ENCODE measurements at regions not wholly inside any gene's neighbourhood (a gene's known extent, or its start where the extent isn't known, plus 50 kb on each side); places are given as distances from the start of the nearest gene placed in this dataset.

- no peak overlapping the region for H3K4me3 ChIP-seq (ENCODE audit: low read length in 2 of 2)
- H3K9ac ChIP-seq (ENCODE audit: low read length in 2 of 2): no peak overlapping the region
- no peak overlapping the region for H3K27ac ChIP-seq (ENCODE audit: low read length)
- H3K9me3 ChIP-seq (ENCODE audit: control insufficient read depth in 2 of 2, low read length in 2 of 2): no peaks in the 10 kb centered on the region
- no peaks in the 10 kb centered on the region for H3K27me3 ChIP-seq (ENCODE audit: control insufficient read depth in 1 of 2, insufficient read depth in 2 of 2, low read length in 2 of 2)
- no peaks in the 10 kb centered on the region for H3K36me3 ChIP-seq (ENCODE audit: control insufficient read depth in 2 of 2, insufficient read depth in 2 of 2, low read length in 2 of 2)
- H3K4me1 ChIP-seq (ENCODE audit: control insufficient read depth, insufficient read depth, low read length): no peaks in the 10 kb centered on the region
Measured at GRCh38 chr15:29430124-29430523, 160.5 kb upstream of the NSMCE3 start.

GRCh38 chr15:29429584-29429983, 160.0 kb upstream of the NSMCE3 start:
- Histone ChIP-seq H3K27me3 (ENCODE audit: control insufficient read depth in 1 of 2, insufficient read depth in 2 of 2, low read length in 2 of 2) (no peaks in the 10 kb centered on the region), H3K4me3 (ENCODE audit: low read length in 2 of 2) (no peak overlapping the region), H3K4me1 (ENCODE audit: control insufficient read depth, insufficient read depth, low read length) (no peaks in the 10 kb centered on the region), H3K36me3 (ENCODE audit: control insufficient read depth in 2 of 2, insufficient read depth in 2 of 2, low read length in 2 of 2) (no peaks in the 10 kb centered on the region), H3K9ac (ENCODE audit: low read length in 2 of 2) (no peak overlapping the region), H3K9me3 (ENCODE audit: control insufficient read depth in 2 of 2, low read length in 2 of 2) (no peaks in the 10 kb centered on the region), H3K27ac (ENCODE audit: low read length) (no peak overlapping the region)

DNA sequence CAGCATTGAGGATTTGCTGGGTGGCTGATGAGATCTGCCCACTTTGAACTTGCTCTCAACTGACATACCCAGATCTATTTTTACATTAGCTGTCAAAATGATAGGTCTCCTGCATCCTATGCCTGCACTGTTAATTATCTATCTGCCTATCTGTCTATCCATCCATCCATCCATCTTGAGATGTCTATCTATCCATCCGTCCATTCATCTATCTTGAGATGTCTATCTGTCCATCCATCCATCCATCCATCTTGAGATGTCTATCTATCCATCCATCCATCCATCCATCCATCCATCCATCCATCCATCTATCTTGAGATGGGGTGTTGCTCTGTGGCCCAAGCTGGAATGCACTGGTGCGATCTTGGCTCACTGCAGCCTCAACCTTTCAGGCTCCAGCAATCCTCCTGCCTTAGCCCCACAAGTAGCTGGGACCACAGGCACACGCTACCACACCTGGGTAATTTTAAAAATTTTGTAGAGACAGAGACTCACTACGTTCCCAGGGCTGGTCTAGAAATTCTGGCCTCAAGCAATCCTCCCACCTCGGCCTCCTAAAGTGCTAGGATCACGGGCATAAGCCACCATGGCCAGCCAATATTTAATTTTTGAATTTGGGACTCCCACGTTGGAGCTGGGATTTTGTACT, 159.4 kb upstream of the NSMCE3 start:
- Histone ChIP-seq H3K27me3 (ENCODE audit: control insufficient read depth in 1 of 2, insufficient read depth in 2 of 2, low read length in 2 of 2) (no peaks in the 10 kb centered on the region), H3K4me3 (ENCODE audit: low read length in 2 of 2) (no peak overlapping the region), H3K4me1 (ENCODE audit: control insufficient read depth, insufficient read depth, low read length) (no peaks in the 10 kb centered on the region), H3K9me3 (ENCODE audit: control insufficient read depth in 2 of 2, low read length in 2 of 2) (no peaks in the 10 kb centered on the region), H3K9ac (ENCODE audit: low read length in 2 of 2) (no peak overlapping the region), H3K36me3 (ENCODE audit: control insufficient read depth in 2 of 2, insufficient read depth in 2 of 2, low read length in 2 of 2) (no peaks in the 10 kb centered on the region), H3K27ac (ENCODE audit: low read length) (no peak overlapping the region)

DNA sequence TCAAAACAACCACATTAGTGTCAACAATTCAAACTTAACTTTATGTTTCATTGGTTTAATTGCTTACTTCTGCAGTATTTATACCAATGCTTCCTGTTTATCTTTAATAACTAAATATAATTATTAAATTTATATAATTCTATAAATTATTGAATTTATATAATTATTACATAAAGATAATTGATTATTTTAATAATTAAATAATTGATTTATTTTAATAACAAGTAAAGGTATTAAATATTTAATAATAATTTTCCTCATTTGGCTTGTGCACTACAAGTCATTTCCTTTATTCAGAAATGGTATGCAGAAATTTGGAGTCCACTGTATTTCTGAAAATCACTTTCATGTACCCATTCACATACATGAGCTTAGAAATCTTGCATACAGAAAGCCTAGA, 156.2 kb upstream of the NSMCE3 start:
- H3K9ac ChIP-seq (ENCODE audit: low read length in 2 of 2): no peak overlapping the region
- H3K27me3 ChIP-seq (ENCODE audit: control insufficient read depth in 1 of 2, insufficient read depth in 2 of 2, low read length in 2 of 2): no peaks in the 10 kb centered on the region
- H3K4me1 ChIP-seq (ENCODE audit: control insufficient read depth, insufficient read depth, low read length): no peaks in the 10 kb centered on the region
- no peaks in the 10 kb centered on the region for H3K9me3 ChIP-seq (ENCODE audit: control insufficient read depth in 2 of 2, low read length in 2 of 2)
- H3K36me3 ChIP-seq (ENCODE audit: control insufficient read depth in 2 of 2, insufficient read depth in 2 of 2, low read length in 2 of 2): no peaks in the 10 kb centered on the region
- no peak overlapping the region for H3K27ac ChIP-seq (ENCODE audit: low read length)
- no peak overlapping the region for H3K4me3 ChIP-seq (ENCODE audit: low read length in 2 of 2)

GRCh38 chr15:29424118-29424517, 154.5 kb upstream of the NSMCE3 start:
- H3K9ac ChIP-seq (ENCODE audit: low read length in 2 of 2): no peak overlapping the region
- peaks cover 4% of the 10 kb centered on the region for H3K4me1 ChIP-seq (ENCODE audit: control insufficient read depth, insufficient read depth, low read length)
- H3K27ac ChIP-seq (ENCODE audit: low read length): no peak overlapping the region
- H3K27me3 ChIP-seq (ENCODE audit: control insufficient read depth in 1 of 2, insufficient read depth in 2 of 2, low read length in 2 of 2): no peaks in the 10 kb centered on the region
- H3K36me3 ChIP-seq (ENCODE audit: control insufficient read depth in 2 of 2, insufficient read depth in 2 of 2, low read length in 2 of 2): no peaks in the 10 kb centered on the region
- no peak overlapping the region for H3K4me3 ChIP-seq (ENCODE audit: low read length in 2 of 2)
- no peaks in the 10 kb centered on the region for H3K9me3 ChIP-seq (ENCODE audit: control insufficient read depth in 2 of 2, low read length in 2 of 2)

GRCh38 chr15:29422606-29423005, 153.0 kb upstream of the NSMCE3 start:
- Histone ChIP-seq H3K4me1 (ENCODE audit: control insufficient read depth, insufficient read depth, low read length) (peaks cover 13% of the 10 kb centered on the region), H3K27me3 (ENCODE audit: control insufficient read depth in 1 of 2, insufficient read depth in 2 of 2, low read length in 2 of 2) (no peaks in the 10 kb centered on the region), H3K9ac (ENCODE audit: low read length in 2 of 2) (no peak overlapping the region), H3K36me3 (ENCODE audit: control insufficient read depth in 2 of 2, insufficient read depth in 2 of 2, low read length in 2 of 2) (no peaks in the 10 kb centered on the region), H3K9me3 (ENCODE audit: control insufficient read depth in 2 of 2, low read length in 2 of 2) (no peaks in the 10 kb centered on the region), H3K4me3 (ENCODE audit: low read length in 2 of 2) (no peak overlapping the region), H3K27ac (ENCODE audit: low read length) (no peak overlapping the region)

GRCh38 chr15:29420188-29420587, 150.6 kb upstream of the NSMCE3 start:
- Histone ChIP-seq H3K36me3 (ENCODE audit: control insufficient read depth in 2 of 2, insufficient read depth in 2 of 2, low read length in 2 of 2) (no peaks in the 10 kb centered on the region), H3K4me1 (ENCODE audit: control insufficient read depth, insufficient read depth, low read length) (peaks cover 13% of the 10 kb centered on the region), H3K27ac (ENCODE audit: low read length) (no peak overlapping the region), H3K9ac (ENCODE audit: low read length in 2 of 2) (no peak overlapping the region), H3K27me3 (ENCODE audit: control insufficient read depth in 1 of 2, insufficient read depth in 2 of 2, low read length in 2 of 2) (no peaks in the 10 kb centered on the region), H3K9me3 (ENCODE audit: control insufficient read depth in 2 of 2, low read length in 2 of 2) (no peaks in the 10 kb centered on the region), H3K4me3 (ENCODE audit: low read length in 2 of 2) (no peak overlapping the region)

GRCh38 chr15:29418931-29419330, 149.3 kb upstream of the NSMCE3 start:
- Histone ChIP-seq H3K36me3 (ENCODE audit: control insufficient read depth in 2 of 2, insufficient read depth in 2 of 2, low read length in 2 of 2) (no peaks in the 10 kb centered on the region), H3K27me3 (ENCODE audit: control insufficient read depth in 1 of 2, insufficient read depth in 2 of 2, low read length in 2 of 2) (no peaks in the 10 kb centered on the region), H3K4me3 (ENCODE audit: low read length in 2 of 2) (no peak overlapping the region), H3K9ac (ENCODE audit: low read length in 2 of 2) (no peak overlapping the region), H3K27ac (ENCODE audit: low read length) (peak overlapping the region; percentile 69), H3K4me1 (ENCODE audit: control insufficient read depth, insufficient read depth, low read length) (peaks cover 13% of the 10 kb centered on the region), H3K9me3 (ENCODE audit: control insufficient read depth in 2 of 2, low read length in 2 of 2) (no peaks in the 10 kb centered on the region)

DNA sequence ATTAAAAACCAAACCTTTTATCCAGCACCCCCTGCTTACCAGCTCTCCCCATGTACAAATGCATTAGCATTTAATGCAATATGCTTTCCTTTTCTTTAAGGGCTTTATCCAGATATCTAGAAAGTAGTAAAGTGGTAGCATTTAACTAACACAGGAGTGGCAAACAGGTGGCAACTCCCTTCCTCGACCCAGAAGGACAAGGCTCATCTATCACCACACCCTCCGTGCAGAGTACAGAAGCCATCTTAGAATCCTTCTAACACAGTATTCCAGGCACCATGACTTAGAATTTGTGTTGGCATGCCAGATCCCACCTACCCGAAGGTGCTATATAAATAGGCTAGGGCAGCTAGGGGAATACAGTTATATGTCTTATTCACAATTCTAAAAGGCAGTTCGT, 148.6 kb upstream of the NSMCE3 start:
- no peaks in the 10 kb centered on the region for H3K27me3 ChIP-seq (ENCODE audit: control insufficient read depth in 1 of 2, insufficient read depth in 2 of 2, low read length in 2 of 2)
- no peak overlapping the region for H3K9ac ChIP-seq (ENCODE audit: low read length in 2 of 2)

GRCh38 chr15:29411299-29411698, 141.7 kb upstream of the NSMCE3 start:
- Histone ChIP-seq H3K9me3 (ENCODE audit: control insufficient read depth in 2 of 2, low read length in 2 of 2) (no peaks in the 10 kb centered on the region), H3K27me3 (ENCODE audit: control insufficient read depth in 1 of 2, insufficient read depth in 2 of 2, low read length in 2 of 2) (no peaks in the 10 kb centered on the region), H3K4me3 (ENCODE audit: low read length in 2 of 2) (no peak overlapping the region), H3K27ac (ENCODE audit: low read length) (no peak overlapping the region), H3K4me1 (ENCODE audit: control insufficient read depth, insufficient read depth, low read length) (no peaks in the 10 kb centered on the region), H3K36me3 (ENCODE audit: control insufficient read depth in 2 of 2, insufficient read depth in 2 of 2, low read length in 2 of 2) (no peaks in the 10 kb centered on the region), H3K9ac (ENCODE audit: low read length in 2 of 2) (no peak overlapping the region)

More for the DNA sequence above, 148.6 kb upstream of the NSMCE3 start:
- H3K36me3 ChIP-seq (ENCODE audit: control insufficient read depth in 2 of 2, insufficient read depth in 2 of 2, low read length in 2 of 2): no peaks in the 10 kb centered on the region
- no peak overlapping the region for H3K4me3 ChIP-seq (ENCODE audit: low read length in 2 of 2)
- peaks cover 13% of the 10 kb centered on the region for H3K4me1 ChIP-seq (ENCODE audit: control insufficient read depth, insufficient read depth, low read length)
- peak overlapping the region; percentile 69 for H3K27ac ChIP-seq (ENCODE audit: low read length)
- H3K9me3 ChIP-seq (ENCODE audit: control insufficient read depth in 2 of 2, low read length in 2 of 2): no peaks in the 10 kb centered on the region

- no peaks in the 10 kb centered on the region for H3K36me3 ChIP-seq (ENCODE audit: control insufficient read depth in 2 of 2, insufficient read depth in 2 of 2, low read length in 2 of 2)
- peak overlapping the region; percentile 46 for H3K27ac ChIP-seq (ENCODE audit: low read length)
- no peaks in the 10 kb centered on the region for H3K27me3 ChIP-seq (ENCODE audit: control insufficient read depth in 1 of 2, insufficient read depth in 2 of 2, low read length in 2 of 2)
- no peaks in the 10 kb centered on the region for H3K9me3 ChIP-seq (ENCODE audit: control insufficient read depth in 2 of 2, low read length in 2 of 2)
- peak overlapping the region in 1 of 2 donors; percentile 29 for H3K4me3 ChIP-seq (ENCODE audit: low read length in 2 of 2)
- no peaks in the 10 kb centered on the region for H3K4me1 ChIP-seq (ENCODE audit: control insufficient read depth, insufficient read depth, low read length)
- H3K9ac ChIP-seq (ENCODE audit: low read length in 2 of 2): no peak overlapping the region
Measured at GRCh38 chr15:29410338-29410737, 140.7 kb upstream of the NSMCE3 start.
